ENCODE measurements at regions not wholly inside any gene's neighbourhood (a gene's known extent, or its start where the extent isn't known, plus 50 kb on each side); places are given as distances from the start of the nearest gene placed in this dataset.
"Not testable (repeated sequence)": the region's sequence is repeated elsewhere in the genome, so short reads cannot be mapped to it uniquely, and the experiment has no call there.

- Histone ChIP-seq H2AFZ (ENCODE audit: low read length, unreplicated experiment) (no peak overlapping the region), H3K36me3 (ENCODE audit: insufficient read depth, low read length) (no peaks in the 10 kb centered on the region), H3K27me3 (ENCODE audit: insufficient read depth, low read length) (no peaks in the 10 kb centered on the region), H3K4me1 (ENCODE audit: control insufficient read depth, insufficient read depth, low read length, unreplicated experiment) (no peaks in the 10 kb centered on the region), H3K27ac (ENCODE audit: low read depth, low read length) (no peak overlapping the region), H3K79me2 (ENCODE audit: control insufficient read depth, insufficient read depth, low read length, unreplicated experiment) (no peaks in the 10 kb centered on the region), H3K4me3 (ENCODE audit: low read depth, low read length) (no peak overlapping the region)
These were observed 761.3 kb downstream of the FSCB start for GRCh38 chr14:43745746-43746145.

GRCh38 chr14:43735932-43736331, 771.2 kb downstream of the FSCB start:
- no peak overlapping the region for H3K27ac ChIP-seq (ENCODE audit: low read depth, low read length)
- H3K36me3 ChIP-seq (ENCODE audit: insufficient read depth, low read length), result no peaks in the 10 kb centered on the region
- no peaks in the 10 kb centered on the region for H3K27me3 ChIP-seq (ENCODE audit: insufficient read depth, low read length)
- H3K4me3 ChIP-seq (ENCODE audit: low read depth, low read length), result no peak overlapping the region
- H3K4me1 ChIP-seq (ENCODE audit: control insufficient read depth, insufficient read depth, low read length, unreplicated experiment), result no peaks in the 10 kb centered on the region
- no peak overlapping the region for H2AFZ ChIP-seq (ENCODE audit: low read length, unreplicated experiment)
- no peaks in the 10 kb centered on the region for H3K79me2 ChIP-seq (ENCODE audit: control insufficient read depth, insufficient read depth, low read length, unreplicated experiment)

- H3K27ac ChIP-seq (ENCODE audit: low read depth, low read length), result no peak overlapping the region
- no peaks in the 10 kb centered on the region for H3K79me2 ChIP-seq (ENCODE audit: control insufficient read depth, insufficient read depth, low read length, unreplicated experiment)
- H2AFZ ChIP-seq (ENCODE audit: low read length, unreplicated experiment), result no peak overlapping the region
- no peak overlapping the region for H3K4me3 ChIP-seq (ENCODE audit: low read depth, low read length)
- H3K36me3 ChIP-seq (ENCODE audit: insufficient read depth, low read length), result no peaks in the 10 kb centered on the region
- H3K27me3 ChIP-seq (ENCODE audit: insufficient read depth, low read length), result no peaks in the 10 kb centered on the region
- H3K4me1 ChIP-seq (ENCODE audit: control insufficient read depth, insufficient read depth, low read length, unreplicated experiment), result no peaks in the 10 kb centered on the region
These were observed 777.9 kb downstream of the FSCB start for GRCh38 chr14:43729143-43729542.

- no peaks in the 10 kb centered on the region for H3K27me3 ChIP-seq (ENCODE audit: insufficient read depth, low read length)
- H3K36me3 ChIP-seq (ENCODE audit: insufficient read depth, low read length), result no peaks in the 10 kb centered on the region
- H3K79me2 ChIP-seq (ENCODE audit: control insufficient read depth, insufficient read depth, low read length, unreplicated experiment), result no peaks in the 10 kb centered on the region
- peak overlapping the region; percentile 25 for H2AFZ ChIP-seq (ENCODE audit: low read length, unreplicated experiment)
- H3K4me1 ChIP-seq (ENCODE audit: control insufficient read depth, insufficient read depth, low read length, unreplicated experiment), result no peaks in the 10 kb centered on the region
- H3K4me3 ChIP-seq (ENCODE audit: low read depth, low read length), result no peak overlapping the region
- H3K27ac ChIP-seq (ENCODE audit: low read depth, low read length), result no peak overlapping the region
These were observed 800.2 kb downstream of the FSCB start for GRCh38 chr14:43706900-43707299.

GRCh38 chr14:43698561-43699284, 808.4 kb downstream of the FSCB start:
- H2AFZ ChIP-seq (ENCODE audit: low read length, unreplicated experiment); H3K4me3 ChIP-seq (ENCODE audit: low read depth, low read length); H3K4me1 ChIP-seq (ENCODE audit: control insufficient read depth, insufficient read depth, low read length, unreplicated experiment): not testable (repeated sequence)

GRCh38 chr14:43697003-43697402, 810.1 kb downstream of the FSCB start:
- Histone ChIP-seq H3K27ac (ENCODE audit: low read depth, low read length) (no peak overlapping the region), H3K79me2 (ENCODE audit: control insufficient read depth, insufficient read depth, low read length, unreplicated experiment) (no peaks in the 10 kb centered on the region), H3K4me3 (ENCODE audit: low read depth, low read length) (no peak overlapping the region), H3K27me3 (ENCODE audit: insufficient read depth, low read length) (no peaks in the 10 kb centered on the region), H2AFZ (ENCODE audit: low read length, unreplicated experiment) (no peak overlapping the region), H3K4me1 (ENCODE audit: control insufficient read depth, insufficient read depth, low read length, unreplicated experiment) (no peaks in the 10 kb centered on the region), H3K36me3 (ENCODE audit: insufficient read depth, low read length) (no peaks in the 10 kb centered on the region)

More at GRCh38 chr14:43698561-43699284, 808.4 kb downstream of the FSCB start:
- not testable (repeated sequence) for H3K27ac ChIP-seq (ENCODE audit: low read depth, low read length); H3K79me2 ChIP-seq (ENCODE audit: control insufficient read depth, insufficient read depth, low read length, unreplicated experiment); H3K27me3 ChIP-seq (ENCODE audit: insufficient read depth, low read length); H3K36me3 ChIP-seq (ENCODE audit: insufficient read depth, low read length)

- H3K36me3 ChIP-seq (ENCODE audit: insufficient read depth, low read length), result no peaks in the 10 kb centered on the region
- no peak overlapping the region for H3K27ac ChIP-seq (ENCODE audit: low read depth, low read length)
- H3K79me2 ChIP-seq (ENCODE audit: control insufficient read depth, insufficient read depth, low read length, unreplicated experiment), result no peaks in the 10 kb centered on the region
- no peak overlapping the region for H3K4me3 ChIP-seq (ENCODE audit: low read depth, low read length)
- no peak overlapping the region for H2AFZ ChIP-seq (ENCODE audit: low read length, unreplicated experiment)
- H3K27me3 ChIP-seq (ENCODE audit: insufficient read depth, low read length), result no peaks in the 10 kb centered on the region
- H3K4me1 ChIP-seq (ENCODE audit: control insufficient read depth, insufficient read depth, low read length, unreplicated experiment), result no peaks in the 10 kb centered on the region
These were observed 814.4 kb downstream of the FSCB start for GRCh38 chr14:43692706-43693105.

- H3K79me2 ChIP-seq (ENCODE audit: control insufficient read depth, insufficient read depth, low read length, unreplicated experiment), result no peaks in the 10 kb centered on the region
- no peaks in the 10 kb centered on the region for H3K27me3 ChIP-seq (ENCODE audit: insufficient read depth, low read length)
- H2AFZ ChIP-seq (ENCODE audit: low read length, unreplicated experiment), result no peak overlapping the region
- no peaks in the 10 kb centered on the region for H3K4me1 ChIP-seq (ENCODE audit: control insufficient read depth, insufficient read depth, low read length, unreplicated experiment)
- H3K36me3 ChIP-seq (ENCODE audit: insufficient read depth, low read length), result no peaks in the 10 kb centered on the region
- H3K27ac ChIP-seq (ENCODE audit: low read depth, low read length), result no peak overlapping the region
- H3K4me3 ChIP-seq (ENCODE audit: low read depth, low read length), result no peak overlapping the region
These were observed 819.2 kb downstream of the FSCB start for GRCh38 chr14:43687921-43688320.

GRCh38 chr14:43677581-43677980, 829.5 kb downstream of the FSCB start:
- no peak overlapping the region for H3K4me3 ChIP-seq (ENCODE audit: low read depth, low read length)
- no peak overlapping the region for H2AFZ ChIP-seq (ENCODE audit: low read length, unreplicated experiment)
- H3K36me3 ChIP-seq (ENCODE audit: insufficient read depth, low read length), result no peaks in the 10 kb centered on the region
- no peaks in the 10 kb centered on the region for H3K4me1 ChIP-seq (ENCODE audit: control insufficient read depth, insufficient read depth, low read length, unreplicated experiment)
- no peak overlapping the region for H3K27ac ChIP-seq (ENCODE audit: low read depth, low read length)
- H3K27me3 ChIP-seq (ENCODE audit: insufficient read depth, low read length), result no peaks in the 10 kb centered on the region
- no peaks in the 10 kb centered on the region for H3K79me2 ChIP-seq (ENCODE audit: control insufficient read depth, insufficient read depth, low read length, unreplicated experiment)

GRCh38 chr14:43674273-43674672, 832.8 kb downstream of the FSCB start:
- Histone ChIP-seq H3K27ac (ENCODE audit: low read depth, low read length) (no peak overlapping the region), H3K4me3 (ENCODE audit: low read depth, low read length) (no peak overlapping the region), H3K27me3 (ENCODE audit: insufficient read depth, low read length) (no peaks in the 10 kb centered on the region), H3K4me1 (ENCODE audit: control insufficient read depth, insufficient read depth, low read length, unreplicated experiment) (no peaks in the 10 kb centered on the region), H2AFZ (ENCODE audit: low read length, unreplicated experiment) (no peak overlapping the region), H3K79me2 (ENCODE audit: control insufficient read depth, insufficient read depth, low read length, unreplicated experiment) (no peaks in the 10 kb centered on the region), H3K36me3 (ENCODE audit: insufficient read depth, low read length) (no peaks in the 10 kb centered on the region)

GRCh38 chr14:43671716-43672485, 835.2 kb downstream of the FSCB start:
- no peak overlapping the region for H3K27ac ChIP-seq (ENCODE audit: low read depth, low read length)
- no peak overlapping the region for H2AFZ ChIP-seq (ENCODE audit: low read length, unreplicated experiment)
- no peaks in the 10 kb centered on the region for H3K4me1 ChIP-seq (ENCODE audit: control insufficient read depth, insufficient read depth, low read length, unreplicated experiment)
- no peaks in the 10 kb centered on the region for H3K27me3 ChIP-seq (ENCODE audit: insufficient read depth, low read length)
- H3K36me3 ChIP-seq (ENCODE audit: insufficient read depth, low read length), result no peaks in the 10 kb centered on the region
- no peaks in the 10 kb centered on the region for H3K79me2 ChIP-seq (ENCODE audit: control insufficient read depth, insufficient read depth, low read length, unreplicated experiment)
- no peak overlapping the region for H3K4me3 ChIP-seq (ENCODE audit: low read depth, low read length)

Data from ACC112 (cell line).